Stomach (tissue), 8 donors: ENCODE measurements at regions not wholly inside any gene's neighbourhood (a gene's known extent, or its start where the extent isn't known, plus 50 kb on each side); places are given as distances from the start of the nearest gene placed in this dataset.
A peak's percentile ranks its signal among the peaks of the same experiment; 100 is the strongest.

Source experiments
- DNase-seq, 2 donors: peaks; one replicate each; pipeline versions ENCODE4 v3.0.0 to v3.0.0-alpha.2; 2013 to 2019
- H3K27ac ChIP-seq, 5 donors: fragments of 200-600 bp in 4 of 5; sonication (generic) in 4 of 5; one replicate each; pipeline ENCODE4 v1.5.1; 2013 to 2019; ENCODE audit warnings: mild to moderate bottlenecking in 1 of 5, moderate library complexity in 1 of 5
- H3K27me3 ChIP-seq, 3 donors: fragments of 200-600 bp; sonication (generic); one replicate each; pipeline ENCODE4 v1.5.1; 2017 to 2019; ENCODE audit warnings: mixed run types in 1 of 3
- H3K36me3 ChIP-seq, 4 donors: fragments of 200-600 bp; sonication (generic); 1 replicate in 3 of 4; 2 replicates in 1 of 4; pipeline ENCODE4 v1.5.1; 2016 to 2019
- H3K4me1 ChIP-seq, 4 donors: fragments of 200-600 bp; sonication (generic); one replicate each; pipeline ENCODE4 v1.5.1; 2016 to 2019
- H3K4me3 ChIP-seq, 4 donors: fragments of 200-600 bp; sonication (generic) in 3 of 4; one replicate each; pipeline ENCODE4 v1.5.1; 2016 to 2019; ENCODE audit warnings: mild to moderate bottlenecking in 1 of 4
- H3K9me3 ChIP-seq, 4 donors: fragments of 200-600 bp; sonication (generic); one replicate each; pipeline ENCODE4 v1.5.1; 2016 to 2019
- EP300 ChIP-seq: sonication (generic); formaldehyde crosslinking; IDR thresholded peaks from one replicate; pipeline ENCODE4 v1.6.1; 2017; ENCODE audit warnings: antibody characterized with exemption
- POLR2A ChIP-seq, 4 donors: fragments of 450-650 bp; IDR thresholded peaks; one replicate each; pipeline ENCODE4 v1.6.1; 2016; ENCODE audit warnings: antibody characterized with exemption in 4 of 4, control low read depth in 2 of 4, mild to moderate bottlenecking in 1 of 4, moderate library complexity in 1 of 4
- POLR2AphosphoS5 ChIP-seq, 3 donors: sonication (generic); formaldehyde crosslinking; IDR thresholded peaks; one replicate each; pipeline ENCODE4 v1.6.1; 2016; ENCODE audit warnings: antibody characterized with exemption in 3 of 3
- WGBS, 5 donors: extraction: QIAGEN DNeasy Blood & Tissue Kit in 3 of 5; methylation state at CpG; one replicate each; pipeline versions ENCODE4 v1.1.5 to v1.1.7; 2013 to 2018; 5-methylcytosine and 5-hydroxymethylcytosine counted together
- intact Hi-C: fragments of 100-400 bp; cut with DNase I; formaldehyde crosslinking; loops from one replicate; pipeline ENCODE4 v1.15.1; 2023; ENCODE audit warnings: low total_unique reads
- TF ChIP-seq, protein P1 (sequence below), 7 experiments: fragments of 450-650 bp in 4 of 7; fragments of 200-600 bp in 3 of 7; sonication (generic) in 3 of 7; IDR thresholded peaks; one replicate each; pipeline ENCODE4 v1.5.1; 2016 to 2019; ENCODE audit warnings: antibody characterized with exemption in 7 of 7, control low read depth in 2 of 7, mild to moderate bottlenecking in 1 of 7
- donor health status: healthy with polysubstance abuse.
- donor health status: Bipolar disorder and iron deficiency.
- donor health status: healthy.

GRCh38 chr13:72296246-72296645 lies 429.2 kb upstream of the DACH1 start:
- no peak for DNase-seq
- TF ChIP-seq, protein P1, sequence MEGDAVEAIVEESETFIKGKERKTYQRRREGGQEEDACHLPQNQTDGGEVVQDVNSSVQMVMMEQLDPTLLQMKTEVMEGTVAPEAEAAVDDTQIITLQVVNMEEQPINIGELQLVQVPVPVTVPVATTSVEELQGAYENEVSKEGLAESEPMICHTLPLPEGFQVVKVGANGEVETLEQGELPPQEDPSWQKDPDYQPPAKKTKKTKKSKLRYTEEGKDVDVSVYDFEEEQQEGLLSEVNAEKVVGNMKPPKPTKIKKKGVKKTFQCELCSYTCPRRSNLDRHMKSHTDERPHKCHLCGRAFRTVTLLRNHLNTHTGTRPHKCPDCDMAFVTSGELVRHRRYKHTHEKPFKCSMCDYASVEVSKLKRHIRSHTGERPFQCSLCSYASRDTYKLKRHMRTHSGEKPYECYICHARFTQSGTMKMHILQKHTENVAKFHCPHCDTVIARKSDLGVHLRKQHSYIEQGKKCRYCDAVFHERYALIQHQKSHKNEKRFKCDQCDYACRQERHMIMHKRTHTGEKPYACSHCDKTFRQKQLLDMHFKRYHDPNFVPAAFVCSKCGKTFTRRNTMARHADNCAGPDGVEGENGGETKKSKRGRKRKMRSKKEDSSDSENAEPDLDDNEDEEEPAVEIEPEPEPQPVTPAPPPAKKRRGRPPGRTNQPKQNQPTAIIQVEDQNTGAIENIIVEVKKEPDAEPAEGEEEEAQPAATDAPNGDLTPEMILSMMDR (IDR thresholded peaks at IDR 0.05): no peak
- no peak for TF ChIP-seq EP300
- TF ChIP-seq POLR2A (IDR thresholded peaks at IDR 0.05): no peak
- TF ChIP-seq POLR2AphosphoS5 (IDR thresholded peaks at IDR 0.05): no peak
- Histone ChIP-seq H3K9me3 (no peaks in the 10 kb centered on the region), H3K27ac (no peak overlapping the region), H3K4me1 (no peaks in the 10 kb centered on the region), H3K27me3 (no peaks in the 10 kb centered on the region), H3K4me3 (no peak overlapping the region), H3K36me3 (no peaks in the 10 kb centered on the region)
- WGBS, 5 donors: 38 to 58% (median 42%) methylated on average over 3 of the region's 3 CpGs
- intact Hi-C loops: no loop called here

DNA sequence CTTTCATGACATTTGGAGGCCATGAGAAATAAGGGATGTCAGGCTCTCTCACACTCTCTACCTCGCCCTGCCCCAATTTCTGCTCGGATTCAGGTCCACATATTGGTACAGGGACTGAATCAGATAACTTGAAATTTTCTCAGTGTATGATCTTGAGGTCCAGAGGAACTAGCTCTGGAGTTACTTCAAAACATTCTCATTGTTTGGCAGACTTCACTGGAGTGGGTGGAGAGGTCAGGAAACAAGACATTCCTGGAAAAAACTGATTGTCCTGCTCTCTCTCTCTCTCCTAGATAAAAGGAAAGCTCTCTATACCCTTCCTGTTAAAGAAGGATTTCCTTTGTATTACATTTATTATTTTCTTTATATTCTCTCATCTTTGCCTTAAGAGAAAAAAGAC lies 428.1 kb upstream of the DACH1 start:
- Histone ChIP-seq H3K4me1 (no peaks in the 10 kb centered on the region), H3K4me3 (no peak overlapping the region), H3K9me3 (no peaks in the 10 kb centered on the region), H3K27me3 (no peaks in the 10 kb centered on the region), H3K27ac (no peak overlapping the region), H3K36me3 (no peaks in the 10 kb centered on the region)
- TF ChIP-seq, protein P1 (IDR thresholded peaks at IDR 0.05): no peak
- TF ChIP-seq POLR2A (IDR thresholded peaks at IDR 0.05) (no peak), POLR2AphosphoS5 (IDR thresholded peaks at IDR 0.05) (no peak), EP300 (no peak)
- 53 to 61% (median 59%) methylated on average over 2 of the region's 2 CpGs for WGBS, 5 donors
- DNase-seq: peak in 1 of 2 donors; percentile 9
- intact Hi-C loops: no loop called here

GRCh38 chr13:72293206-72293605 lies 426.2 kb upstream of the DACH1 start:
- 70 to 85% (median 77%) methylated on average over 1 of the region's 1 CpG for WGBS, 5 donors

DNA sequence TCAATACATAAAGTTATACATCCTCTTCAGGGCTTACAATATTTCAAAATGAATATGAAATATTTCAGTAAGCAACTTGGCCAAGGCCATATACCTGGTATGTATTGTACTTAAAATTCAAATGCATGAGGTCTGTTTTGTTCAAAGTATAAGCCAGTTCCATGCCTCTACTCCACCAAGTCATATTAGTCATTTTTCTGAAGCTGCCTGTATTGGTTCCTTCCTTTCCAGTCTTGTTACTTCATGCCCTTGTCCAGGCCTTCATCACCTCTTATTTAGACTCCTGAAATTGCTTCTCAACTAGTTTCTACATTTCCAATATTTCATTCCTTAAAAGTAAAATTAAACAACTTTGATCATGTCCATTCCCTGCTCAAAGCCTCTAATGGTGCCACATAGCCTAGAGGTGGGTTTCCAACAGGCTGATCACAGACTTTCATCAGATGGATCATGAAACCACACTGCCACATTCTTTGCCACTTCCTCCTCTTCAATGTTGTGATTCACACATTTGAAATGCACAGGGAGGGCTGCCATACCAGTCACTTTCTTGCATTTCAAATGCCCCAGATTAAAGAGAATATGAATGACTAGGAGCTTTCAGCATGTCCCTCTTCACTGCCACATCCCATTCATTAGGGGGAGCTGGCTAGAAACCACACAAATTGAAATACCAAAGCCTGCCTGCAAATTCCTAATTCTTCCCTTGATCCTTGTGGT lies 424.1 kb upstream of the DACH1 start:
- no peaks in the 10 kb centered on the region for H3K4me1 ChIP-seq
- no peaks in the 10 kb centered on the region for H3K27me3 ChIP-seq
- H3K27ac ChIP-seq: no peak overlapping the region
- intact Hi-C loops: no loop called here
- DNase-seq: no peak
- TF ChIP-seq EP300 (no peak), POLR2A (IDR thresholded peaks at IDR 0.05) (no peak), POLR2AphosphoS5 (IDR thresholded peaks at IDR 0.05) (no peak)
- TF ChIP-seq, protein P1 (IDR thresholded peaks at IDR 0.05): no peak
- H3K9me3 ChIP-seq: peaks cover 0 to 4% (median 2%) of the 10 kb centered on the region in 4 donors
- H3K4me3 ChIP-seq: no peak overlapping the region
- H3K36me3 ChIP-seq: no peaks in the 10 kb centered on the region

More at GRCh38 chr13:72293206-72293605, 426.2 kb upstream of the DACH1 start:
- DNase-seq: no peak
- H3K36me3 ChIP-seq: no peaks in the 10 kb centered on the region
- no peak overlapping the region for H3K27ac ChIP-seq
- intact Hi-C loops: no loop called here
- peaks cover 0 to 4% (median 2%) of the 10 kb centered on the region in 4 donors for H3K9me3 ChIP-seq
- no peak for TF ChIP-seq EP300
- TF ChIP-seq POLR2AphosphoS5 (IDR thresholded peaks at IDR 0.05): no peak
- TF ChIP-seq POLR2A (IDR thresholded peaks at IDR 0.05): no peak
- TF ChIP-seq, protein P1 (IDR thresholded peaks at IDR 0.05): no peak
- no peaks in the 10 kb centered on the region for H3K4me1 ChIP-seq
- H3K27me3 ChIP-seq: no peaks in the 10 kb centered on the region
- H3K4me3 ChIP-seq: no peak overlapping the region
